Ishikawa (cell line): ENCODE measurements at regions not wholly inside any gene's neighbourhood (a gene's known extent, or its start where the extent isn't known, plus 50 kb on each side); places are given as distances from the start of the nearest gene placed in this dataset.

ENCODE experiments used
- CEBPB ChIP-seq: IDR thresholded peaks from 2 replicates; pipeline ENCODE4 v1.6.1; 2012
- CREB1 ChIP-seq: IDR thresholded peaks from 2 replicates; pipeline ENCODE4 v1.6.1; 2012; ENCODE audit warnings: low read depth
- FOXM1 ChIP-seq: IDR thresholded peaks from 2 replicates; pipeline ENCODE4 v1.6.1; 2012; ENCODE audit warnings: low read depth, borderline replicate concordance
- MAX ChIP-seq: IDR thresholded peaks from 2 replicates; pipeline ENCODE4 v1.6.1; 2012
- NFIC ChIP-seq: IDR thresholded peaks from 2 replicates; pipeline ENCODE4 v1.6.1; 2012
- RAD21 ChIP-seq: IDR thresholded peaks from 2 replicates; pipeline ENCODE4 v1.6.1; 2012; ENCODE audit warnings: low read depth
- REST ChIP-seq: IDR thresholded peaks from 2 replicates; pipeline ENCODE4 v1.6.1; 2012; ENCODE audit warnings: low read depth, mild to moderate bottlenecking
- TAF1 ChIP-seq: IDR thresholded peaks from 2 replicates; pipeline ENCODE4 v1.6.1; 2012; ENCODE audit warnings: low read depth, mild to moderate bottlenecking
- USF1 ChIP-seq: IDR thresholded peaks from 2 replicates; pipeline ENCODE4 v1.6.1; 2012
- YY1 ChIP-seq: IDR thresholded peaks from 2 replicates; pipeline ENCODE4 v1.6.1; 2012; ENCODE audit warnings: low read depth

GRCh38 chr10:43965033-43965917 lies 316.6 kb upstream of the ZNF32 start:
- TF ChIP-seq REST (no peak), TAF1 (no peak), YY1 (no peak), USF1 (no peak), RAD21 (no peak), MAX (no peak), CEBPB (no peak), CREB1 (no peak), FOXM1 (no peak), NFIC (no peak)
